ENCODE measurements at regions not wholly inside any gene's neighbourhood (a gene's known extent, or its start where the extent isn't known, plus 50 kb on each side); places are given as distances from the start of the nearest gene placed in this dataset.

DNA sequence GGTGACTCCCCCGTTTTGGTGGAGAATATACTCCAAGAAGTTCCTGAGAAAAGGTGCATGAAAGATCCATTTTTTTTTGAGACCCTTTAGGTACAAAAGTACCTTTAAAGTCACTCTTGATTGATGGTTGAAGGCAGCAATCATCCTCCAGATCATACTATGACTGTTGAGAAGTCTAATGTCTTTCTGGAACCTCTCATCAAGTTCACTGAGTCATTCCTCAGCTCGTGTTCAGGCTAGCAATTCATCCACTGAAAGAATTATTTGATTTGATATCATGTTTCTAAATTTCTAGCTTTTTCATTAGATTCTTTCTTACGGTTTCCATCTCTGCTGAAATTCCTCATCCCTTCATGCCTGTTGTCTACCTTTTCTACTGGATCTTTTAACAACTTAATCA lies 65.1 kb upstream of the GJB6 start:
- TF ChIP-seq, protein P1, sequence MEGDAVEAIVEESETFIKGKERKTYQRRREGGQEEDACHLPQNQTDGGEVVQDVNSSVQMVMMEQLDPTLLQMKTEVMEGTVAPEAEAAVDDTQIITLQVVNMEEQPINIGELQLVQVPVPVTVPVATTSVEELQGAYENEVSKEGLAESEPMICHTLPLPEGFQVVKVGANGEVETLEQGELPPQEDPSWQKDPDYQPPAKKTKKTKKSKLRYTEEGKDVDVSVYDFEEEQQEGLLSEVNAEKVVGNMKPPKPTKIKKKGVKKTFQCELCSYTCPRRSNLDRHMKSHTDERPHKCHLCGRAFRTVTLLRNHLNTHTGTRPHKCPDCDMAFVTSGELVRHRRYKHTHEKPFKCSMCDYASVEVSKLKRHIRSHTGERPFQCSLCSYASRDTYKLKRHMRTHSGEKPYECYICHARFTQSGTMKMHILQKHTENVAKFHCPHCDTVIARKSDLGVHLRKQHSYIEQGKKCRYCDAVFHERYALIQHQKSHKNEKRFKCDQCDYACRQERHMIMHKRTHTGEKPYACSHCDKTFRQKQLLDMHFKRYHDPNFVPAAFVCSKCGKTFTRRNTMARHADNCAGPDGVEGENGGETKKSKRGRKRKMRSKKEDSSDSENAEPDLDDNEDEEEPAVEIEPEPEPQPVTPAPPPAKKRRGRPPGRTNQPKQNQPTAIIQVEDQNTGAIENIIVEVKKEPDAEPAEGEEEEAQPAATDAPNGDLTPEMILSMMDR (IDR thresholded peaks at IDR 0.05) = no peak
- no peak for TF ChIP-seq POLR2A (IDR thresholded peaks at IDR 0.05)

Data from Peyer's patch (tissue), 4 donors.